SK-N-MC (cell line): ENCODE measurements at regions not wholly inside any gene's neighbourhood (a gene's known extent, or its start where the extent isn't known, plus 50 kb on each side); places are given as distances from the start of the nearest gene placed in this dataset.

Experiments
- EZH2 ChIP-seq: fragments of 200-600 bp; sonication (generic); IDR thresholded peaks from one replicate; pipeline ENCODE4 v1.6.1; 2017; ENCODE audit warnings: antibody characterized with exemption
- FOXP2 ChIP-seq: optimal IDR thresholded peaks from 2 replicates; pipeline ENCODE3; 2011; ENCODE audit warnings: mild to moderate bottlenecking, moderate library complexity; ENCODE audit not compliant: insufficient read depth; ENCODE audit errors: extremely low read length, control extremely low read depth

DNA sequence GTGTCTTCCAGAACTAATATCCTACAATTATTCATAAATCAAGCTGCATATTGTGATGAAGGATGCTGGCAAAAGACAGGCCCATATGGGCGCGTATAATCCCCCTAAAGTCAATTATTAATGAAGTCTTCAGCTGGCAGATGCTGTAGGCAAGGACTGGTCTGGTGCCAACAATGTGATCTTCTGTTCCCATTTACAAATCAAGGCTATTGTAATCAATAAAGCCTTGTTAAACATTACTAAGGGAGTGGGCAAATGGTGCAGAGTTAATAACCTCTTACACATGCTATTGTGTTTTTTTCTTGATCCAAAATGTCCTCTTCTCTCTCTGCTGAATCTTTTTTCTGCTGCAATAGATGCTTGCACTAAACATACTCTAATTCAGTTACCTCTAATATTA is 119.0 kb downstream of the ALDH8A1 start:
- TF ChIP-seq FOXP2 (no peak), EZH2 (no peak)
